HCT116 (cell line): ENCODE measurements at regions not wholly inside any gene's neighbourhood (a gene's known extent, or its start where the extent isn't known, plus 50 kb on each side); places are given as distances from the start of the nearest gene placed in this dataset.

ENCODE experiments used
- ATAC-seq: fragments of 200-7000 bp; cut with Tn5 transposase; 2 replicates; pipeline ENCODE4 v1.9.1; 2020; ENCODE audit warnings: mild to moderate bottlenecking, moderate library complexity
- BruUV-seq: library from RNA; stranded (reverse); fragments of 400-500 nt; replicated peaks from 2 replicates; lab custom pipeline; 2021; lab: Mats Ljungman, UMichigan
- CTCF ChIA-PET: fragments of 300-600 bp; sonication (Branson Sonifier 250); formaldehyde crosslinking; loops from one replicate; lab custom pipeline; 2021; ENCODE audit warnings: antibody characterized with exemption; lab: Charles Lee
- POLR2A ChIA-PET: fragments of 300-600, 350-600 bp; sonication (Branson Sonifier 250); formaldehyde crosslinking; loops from one replicate; lab custom pipeline; 2021; ENCODE audit warnings: antibody characterized with exemption; lab: Charles Lee
- RAD21 ChIA-PET, 2 experiments: fragments of 300-600 bp; sonication (Branson Sonifier 250); formaldehyde crosslinking; loops; one replicate each; lab custom pipeline; 2023; ENCODE audit warnings: low total read pairs in 2 of 2; ENCODE audit not compliant: uncharacterized antibody in 2 of 2, unreplicated experiment in 2 of 2, low non-redundant PET in 1 of 2; lab: Charles Lee
- DNase-seq: peaks from one replicate; pipeline ENCODE4 v3.0.0-alpha.2; 2010; ENCODE audit warnings: low read depth, low spot score
- H2AFZ ChIP-seq: fragments of 200-600 bp; shearing (Covaris generic), sonication (generic); 2 replicates; pipeline ENCODE4 v1.6.1; 2017; ENCODE audit warnings: low read depth, mixed run types, mixed read lengths, antibody characterized with exemption, low read length; ENCODE audit not compliant: poor library complexity, severe bottlenecking
- H3K27ac ChIP-seq: 2 replicates; pipeline ENCODE4 v1.5.1; 2012; ENCODE audit warnings: low read depth, low read length
- H3K27me3 ChIP-seq: fragments of 200-600 bp; sonication (generic); 2 replicates; pipeline ENCODE4 v1.6.1; 2016; ENCODE audit warnings: mixed run types, low read length, mixed read lengths; ENCODE audit not compliant: insufficient read depth
- H3K36me3 ChIP-seq, 2 experiments: fragments of 200-500 bp in 1 of 2; fragments of 200-600 bp in 1 of 2; sonication (Bioruptor generic) in 1 of 2; sonication (generic) in 1 of 2; 2 replicates each; pipeline versions ENCODE4 v1.5.1 to v1.6.1; 2014 to 2016; ENCODE audit warnings: low read length in 2 of 2, inconsistent platforms in 1 of 2, mixed read lengths in 1 of 2, mixed run types in 1 of 2; ENCODE audit not compliant: insufficient read depth in 2 of 2, control insufficient read depth in 1 of 2
- H3K4me1 ChIP-seq, 2 experiments: fragments of 200-600 bp in 1 of 2; sonication (generic) in 1 of 2; 2 replicates each; pipeline versions ENCODE4 v1.5.1 to v1.6.1; 2012 to 2017; ENCODE audit warnings: low read length in 2 of 2, inconsistent platforms in 1 of 2, mild to moderate bottlenecking in 1 of 2, mixed read lengths in 1 of 2, mixed run types in 1 of 2, moderate library complexity in 1 of 2; ENCODE audit not compliant: insufficient read depth in 2 of 2, control insufficient read depth in 1 of 2
- H3K4me2 ChIP-seq: fragments of 200-600 bp; sonication (generic); 2 replicates; pipeline ENCODE4 v1.6.1; 2017; ENCODE audit warnings: mixed run types, low read length, mixed read lengths
- H3K4me3 ChIP-seq, 2 experiments: fragments of 200-600 bp in 1 of 2; sonication (generic) in 1 of 2; replicated peaks in 1 of 2; 2 replicates each; pipeline ENCODE4 v1.5.1; 2011 to 2016; ENCODE audit warnings: low read length in 2 of 2, control low read depth in 1 of 2, low read depth in 1 of 2, mild to moderate bottlenecking in 1 of 2, mixed read lengths in 1 of 2, mixed run types in 1 of 2
- H3K79me2 ChIP-seq: fragments of 200-600 bp; sonication (generic); 2 replicates; pipeline ENCODE4 v1.6.1; 2017; ENCODE audit warnings: mild to moderate bottlenecking, mixed run types, low read length, moderate library complexity, mixed read lengths; ENCODE audit not compliant: insufficient read depth
- H3K9ac ChIP-seq: fragments of 200-600 bp; sonication (generic); 2 replicates; pipeline ENCODE4 v1.6.1; 2016; ENCODE audit warnings: low read length, mixed read lengths
- H3K9me2 ChIP-seq: fragments of 200-600 bp; sonication (generic), shearing (Covaris generic); 2 replicates; pipeline ENCODE4 v1.6.1; 2017; ENCODE audit warnings: mixed run types, mild to moderate bottlenecking, moderate library complexity; ENCODE audit not compliant: insufficient read depth
- H3K9me3 ChIP-seq, 2 experiments: fragments of 200-500 bp in 1 of 2; fragments of 200-600 bp in 1 of 2; sonication (Bioruptor generic) in 1 of 2; sonication (generic) in 1 of 2; 2 replicates each; pipeline ENCODE4 v1.6.1; 2014 to 2017; ENCODE audit warnings: low read length in 2 of 2, mixed read lengths in 2 of 2, inconsistent platforms in 1 of 2, low read depth in 1 of 2, mild to moderate bottlenecking in 1 of 2, mixed run types in 1 of 2, moderate library complexity in 1 of 2; ENCODE audit not compliant: control insufficient read depth in 1 of 2, insufficient read depth in 1 of 2
- H4K20me1 ChIP-seq: fragments of 200-600 bp; sonication (generic), shearing (Covaris generic); 2 replicates; pipeline ENCODE4 v1.6.1; 2017; ENCODE audit warnings: mixed run types, mild to moderate bottlenecking, moderate library complexity; ENCODE audit not compliant: insufficient read depth
- CBX3 ChIP-seq: IDR thresholded peaks from 2 replicates; pipeline ENCODE4 v1.6.1; 2012; ENCODE audit warnings: low read depth
- EGR1 ChIP-seq: IDR thresholded peaks from 2 replicates; pipeline ENCODE4 v1.6.1; 2012; ENCODE audit warnings: low read depth
- ELF1 ChIP-seq: IDR thresholded peaks from 2 replicates; pipeline ENCODE4 v1.6.1; 2012; ENCODE audit warnings: low read depth, borderline replicate concordance
- EZH2phosphoT487 ChIP-seq: fragments of 200-600 bp; IDR thresholded peaks from 2 replicates; pipeline ENCODE4 v1.6.1; 2018; ENCODE audit warnings: antibody characterized with exemption, borderline replicate concordance
- FOSL1 ChIP-seq: IDR thresholded peaks from 2 replicates; pipeline ENCODE4 v1.6.1; 2012; ENCODE audit warnings: low read depth
- JUND ChIP-seq: IDR thresholded peaks from 2 replicates; pipeline ENCODE4 v1.6.1; 2012
- SP1 ChIP-seq: IDR thresholded peaks from 2 replicates; pipeline ENCODE4 v1.6.1; 2012; ENCODE audit warnings: low read depth
- SRF ChIP-seq: IDR thresholded peaks from 2 replicates; pipeline ENCODE4 v1.6.1; 2012; ENCODE audit warnings: low read depth
- TCF7L2 ChIP-seq: IDR thresholded peaks from 2 replicates; pipeline ENCODE4 v1.7.0; 2011; ENCODE audit warnings: borderline replicate concordance, inconsistent platforms; ENCODE audit not compliant: insufficient read depth, insufficient read length; ENCODE audit errors: extremely low read depth
- YY1 ChIP-seq: IDR thresholded peaks from 2 replicates; pipeline ENCODE4 v1.6.1; 2011; ENCODE audit warnings: low read length, low read depth, moderate library complexity, mild to moderate bottlenecking; ENCODE audit not compliant: insufficient replicate concordance; ENCODE audit errors: extremely low read depth
- ZFX ChIP-seq: fragments of 450-650 bp; IDR thresholded peaks from 2 replicates; pipeline ENCODE4 v1.6.1; 2017
- intact Hi-C: fragments of 100-400 bp; cut with micrococcal nuclease; formaldehyde crosslinking; loops from 2 replicates; pipeline ENCODE4 v1.10.0; 2022
- TF ChIP-seq, protein P1 (sequence below): IDR thresholded peaks from 2 replicates; pipeline ENCODE4 v1.6.1; 2011; ENCODE audit warnings: mild to moderate bottlenecking, low read length, moderate library complexity; ENCODE audit not compliant: insufficient replicate concordance; ENCODE audit errors: extremely low read depth
- TF ChIP-seq, protein P2 (sequence below): IDR thresholded peaks from 2 replicates; pipeline ENCODE4 v1.6.1; 2012
- TF ChIP-seq, protein P3 (sequence below), 3 experiments: fragments of 200-600 bp in 1 of 3; sonication (generic) in 1 of 3; IDR thresholded peaks in 2 of 3; conservative IDR thresholded peaks in 1 of 3; 2 replicates each; pipeline ENCODE4 v1.5.1; 2012 to 2017; ENCODE audit warnings: low read depth in 2 of 3, low read length in 2 of 3, antibody characterized with exemption in 1 of 3, borderline replicate concordance in 1 of 3, control low read depth in 1 of 3, mild to moderate bottlenecking in 1 of 3, mixed read lengths in 1 of 3, mixed run types in 1 of 3, moderate library complexity in 1 of 3; ENCODE audit not compliant: insufficient read depth in 1 of 3
- TF ChIP-seq, protein P4 (sequence below): IDR thresholded peaks from 2 replicates; pipeline ENCODE4 v1.6.1; 2012; ENCODE audit warnings: low read depth

DNA sequence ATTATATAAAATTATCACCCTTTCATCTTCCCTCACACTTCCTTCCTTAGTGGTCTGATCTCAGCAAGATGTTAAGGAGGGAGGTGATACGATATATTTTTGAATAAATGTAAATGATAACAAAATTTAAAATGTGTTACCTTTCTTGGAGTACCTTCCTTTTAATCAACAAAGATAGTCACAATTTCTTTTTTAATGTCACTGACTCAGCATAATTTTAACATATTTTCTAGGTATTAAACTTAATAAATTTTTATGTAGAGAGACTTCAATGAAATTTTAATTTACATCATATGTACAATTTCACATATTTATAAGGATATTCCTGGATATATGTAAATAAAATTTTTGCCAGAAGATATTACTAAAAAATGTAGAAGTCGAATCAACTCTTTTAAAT is 125.0 kb upstream of the FBN2 start (continued):
- TF ChIP-seq, protein P1, sequence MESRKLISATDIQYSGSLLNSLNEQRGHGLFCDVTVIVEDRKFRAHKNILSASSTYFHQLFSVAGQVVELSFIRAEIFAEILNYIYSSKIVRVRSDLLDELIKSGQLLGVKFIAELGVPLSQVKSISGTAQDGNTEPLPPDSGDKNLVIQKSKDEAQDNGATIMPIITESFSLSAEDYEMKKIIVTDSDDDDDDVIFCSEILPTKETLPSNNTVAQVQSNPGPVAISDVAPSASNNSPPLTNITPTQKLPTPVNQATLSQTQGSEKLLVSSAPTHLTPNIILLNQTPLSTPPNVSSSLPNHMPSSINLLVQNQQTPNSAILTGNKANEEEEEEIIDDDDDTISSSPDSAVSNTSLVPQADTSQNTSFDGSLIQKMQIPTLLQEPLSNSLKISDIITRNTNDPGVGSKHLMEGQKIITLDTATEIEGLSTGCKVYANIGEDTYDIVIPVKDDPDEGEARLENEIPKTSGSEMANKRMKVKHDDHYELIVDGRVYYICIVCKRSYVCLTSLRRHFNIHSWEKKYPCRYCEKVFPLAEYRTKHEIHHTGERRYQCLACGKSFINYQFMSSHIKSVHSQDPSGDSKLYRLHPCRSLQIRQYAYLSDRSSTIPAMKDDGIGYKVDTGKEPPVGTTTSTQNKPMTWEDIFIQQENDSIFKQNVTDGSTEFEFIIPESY = no peak
- TF ChIP-seq SRF (no peak), FOSL1 (no peak)

DNA sequence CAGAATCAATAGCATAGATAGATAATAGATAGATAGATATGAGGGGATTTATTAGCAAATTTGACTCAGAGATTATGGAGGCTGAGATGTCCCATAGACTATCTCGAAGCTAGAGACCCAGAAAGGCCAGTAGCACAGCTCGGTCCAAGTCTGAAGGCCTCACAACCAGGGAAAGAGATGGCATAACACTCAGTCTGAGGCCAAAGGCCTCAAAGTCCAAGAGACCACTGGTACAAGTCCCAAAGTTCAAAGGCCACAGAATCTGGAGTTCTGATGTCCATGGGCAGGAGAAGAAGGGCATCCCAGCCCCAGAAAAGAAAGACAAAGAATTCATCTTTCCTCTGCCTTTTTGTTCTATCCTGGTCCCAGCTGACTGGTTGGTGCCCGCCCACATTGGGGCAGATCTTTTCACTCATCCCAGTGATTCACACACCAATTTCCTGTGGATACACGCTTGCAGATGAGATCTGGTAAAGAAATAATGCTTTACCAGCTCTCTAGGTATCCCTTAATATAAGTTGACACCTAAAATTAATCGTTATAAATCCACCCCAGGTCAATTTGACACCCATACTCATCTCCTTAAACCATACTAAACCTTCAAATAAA is 127.8 kb upstream of the FBN2 start:
- ChIA-PET CTCF (interaction anchor here (1.0 kb wide), 1 partner anchor 9 kb away, joined by 4 read pairs; no protein-coding TSS in a partner anchor), RAD21 (no interaction called here), POLR2A (no interaction called here)
- Histone ChIP-seq H3K4me3 (no peak overlapping the region), H3K4me2 (no peak overlapping the region), H3K79me2 (no peaks in the 10 kb centered on the region), H4K20me1 (no peaks in the 10 kb centered on the region), H3K4me1 (no peaks in the 10 kb centered on the region), H2AFZ (no peak overlapping the region), H3K9me3 (no peaks in the 10 kb centered on the region), H3K9me2 (no peaks in the 10 kb centered on the region), H3K9ac (no peak overlapping the region), H3K27me3 (no peaks in the 10 kb centered on the region), H3K27ac (no peak overlapping the region), H3K36me3 (no peaks in the 10 kb centered on the region)
- DNase-seq (no peak), ATAC-seq (no peak)
- intact Hi-C loops = no loop called here
- no TSS peak for BruUV-seq
- no peak for TF ChIP-seq YY1
- TF ChIP-seq CBX3 = no peak
- no peak for TF ChIP-seq SP1
- TF ChIP-seq, protein P2, sequence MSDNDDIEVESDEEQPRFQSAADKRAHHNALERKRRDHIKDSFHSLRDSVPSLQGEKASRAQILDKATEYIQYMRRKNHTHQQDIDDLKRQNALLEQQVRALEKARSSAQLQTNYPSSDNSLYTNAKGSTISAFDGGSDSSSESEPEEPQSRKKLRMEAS = no peak
- TF ChIP-seq EZH2phosphoT487 = no peak
- TF ChIP-seq FOSL1 = no peak
- no peak for TF ChIP-seq TCF7L2
- no peak for TF ChIP-seq ELF1
- TF ChIP-seq, protein P3, sequence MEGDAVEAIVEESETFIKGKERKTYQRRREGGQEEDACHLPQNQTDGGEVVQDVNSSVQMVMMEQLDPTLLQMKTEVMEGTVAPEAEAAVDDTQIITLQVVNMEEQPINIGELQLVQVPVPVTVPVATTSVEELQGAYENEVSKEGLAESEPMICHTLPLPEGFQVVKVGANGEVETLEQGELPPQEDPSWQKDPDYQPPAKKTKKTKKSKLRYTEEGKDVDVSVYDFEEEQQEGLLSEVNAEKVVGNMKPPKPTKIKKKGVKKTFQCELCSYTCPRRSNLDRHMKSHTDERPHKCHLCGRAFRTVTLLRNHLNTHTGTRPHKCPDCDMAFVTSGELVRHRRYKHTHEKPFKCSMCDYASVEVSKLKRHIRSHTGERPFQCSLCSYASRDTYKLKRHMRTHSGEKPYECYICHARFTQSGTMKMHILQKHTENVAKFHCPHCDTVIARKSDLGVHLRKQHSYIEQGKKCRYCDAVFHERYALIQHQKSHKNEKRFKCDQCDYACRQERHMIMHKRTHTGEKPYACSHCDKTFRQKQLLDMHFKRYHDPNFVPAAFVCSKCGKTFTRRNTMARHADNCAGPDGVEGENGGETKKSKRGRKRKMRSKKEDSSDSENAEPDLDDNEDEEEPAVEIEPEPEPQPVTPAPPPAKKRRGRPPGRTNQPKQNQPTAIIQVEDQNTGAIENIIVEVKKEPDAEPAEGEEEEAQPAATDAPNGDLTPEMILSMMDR (IDR thresholded peaks at IDR 0.05 in 2 of 3, conservative IDR thresholded peaks at IDR 0.05 in 1 of 3; ENCODE audit: borderline replicate concordance in 1 of 3, insufficient read depth in 1 of 3, low read depth in 2 of 3, low read length in 2 of 3) = no peak
- TF ChIP-seq, protein P1 = no peak
- TF ChIP-seq EGR1 = no peak
- TF ChIP-seq, protein P4, sequence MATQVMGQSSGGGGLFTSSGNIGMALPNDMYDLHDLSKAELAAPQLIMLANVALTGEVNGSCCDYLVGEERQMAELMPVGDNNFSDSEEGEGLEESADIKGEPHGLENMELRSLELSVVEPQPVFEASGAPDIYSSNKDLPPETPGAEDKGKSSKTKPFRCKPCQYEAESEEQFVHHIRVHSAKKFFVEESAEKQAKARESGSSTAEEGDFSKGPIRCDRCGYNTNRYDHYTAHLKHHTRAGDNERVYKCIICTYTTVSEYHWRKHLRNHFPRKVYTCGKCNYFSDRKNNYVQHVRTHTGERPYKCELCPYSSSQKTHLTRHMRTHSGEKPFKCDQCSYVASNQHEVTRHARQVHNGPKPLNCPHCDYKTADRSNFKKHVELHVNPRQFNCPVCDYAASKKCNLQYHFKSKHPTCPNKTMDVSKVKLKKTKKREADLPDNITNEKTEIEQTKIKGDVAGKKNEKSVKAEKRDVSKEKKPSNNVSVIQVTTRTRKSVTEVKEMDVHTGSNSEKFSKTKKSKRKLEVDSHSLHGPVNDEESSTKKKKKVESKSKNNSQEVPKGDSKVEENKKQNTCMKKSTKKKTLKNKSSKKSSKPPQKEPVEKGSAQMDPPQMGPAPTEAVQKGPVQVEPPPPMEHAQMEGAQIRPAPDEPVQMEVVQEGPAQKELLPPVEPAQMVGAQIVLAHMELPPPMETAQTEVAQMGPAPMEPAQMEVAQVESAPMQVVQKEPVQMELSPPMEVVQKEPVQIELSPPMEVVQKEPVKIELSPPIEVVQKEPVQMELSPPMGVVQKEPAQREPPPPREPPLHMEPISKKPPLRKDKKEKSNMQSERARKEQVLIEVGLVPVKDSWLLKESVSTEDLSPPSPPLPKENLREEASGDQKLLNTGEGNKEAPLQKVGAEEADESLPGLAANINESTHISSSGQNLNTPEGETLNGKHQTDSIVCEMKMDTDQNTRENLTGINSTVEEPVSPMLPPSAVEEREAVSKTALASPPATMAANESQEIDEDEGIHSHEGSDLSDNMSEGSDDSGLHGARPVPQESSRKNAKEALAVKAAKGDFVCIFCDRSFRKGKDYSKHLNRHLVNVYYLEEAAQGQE = no peak
- no peak for TF ChIP-seq ZFX
- no peak for TF ChIP-seq JUND
